Lower leg skin (tissue), 3 donors: ENCODE measurements at regions not wholly inside any gene's neighbourhood (a gene's known extent, or its start where the extent isn't known, plus 50 kb on each side); places are given as distances from the start of the nearest gene placed in this dataset.

Experiments
- POLR2A ChIP-seq, 2 donors: fragments of 450-650 bp; IDR thresholded peaks; one replicate each; pipeline ENCODE4 v1.6.1; 2016 to 2017; ENCODE audit warnings: antibody characterized with exemption in 2 of 2, mild to moderate bottlenecking in 1 of 2, moderate library complexity in 1 of 2
- TF ChIP-seq, protein P1 (sequence below), 3 donors: fragments of 450-650 bp; IDR thresholded peaks; one replicate each; pipeline ENCODE4 v1.5.1; 2016; ENCODE audit warnings: antibody characterized with exemption in 3 of 3, mild to moderate bottlenecking in 3 of 3, moderate library complexity in 2 of 3

DNA sequence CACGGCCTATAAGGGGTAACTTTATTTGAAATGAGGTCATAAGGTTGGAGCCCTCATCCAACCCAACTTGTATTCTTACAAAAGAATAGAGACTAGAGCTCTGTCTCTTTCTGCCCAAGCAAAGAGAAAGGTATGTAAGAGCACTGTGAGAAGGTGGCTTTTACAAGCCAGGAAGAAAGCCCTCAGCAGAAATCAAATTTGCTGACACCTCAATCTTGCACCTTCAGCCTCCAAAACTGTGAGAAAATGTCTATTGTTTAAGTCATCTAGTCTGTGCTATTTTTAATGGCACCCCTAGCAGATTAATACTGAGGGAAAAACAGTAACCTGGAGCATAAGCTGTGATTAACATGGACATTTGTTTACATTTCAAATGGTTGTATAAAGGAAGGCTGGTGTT lies 860.7 kb downstream of the PCDH7 start:
- no peak for TF ChIP-seq POLR2A (IDR thresholded peaks at IDR 0.05)
- TF ChIP-seq, protein P1, sequence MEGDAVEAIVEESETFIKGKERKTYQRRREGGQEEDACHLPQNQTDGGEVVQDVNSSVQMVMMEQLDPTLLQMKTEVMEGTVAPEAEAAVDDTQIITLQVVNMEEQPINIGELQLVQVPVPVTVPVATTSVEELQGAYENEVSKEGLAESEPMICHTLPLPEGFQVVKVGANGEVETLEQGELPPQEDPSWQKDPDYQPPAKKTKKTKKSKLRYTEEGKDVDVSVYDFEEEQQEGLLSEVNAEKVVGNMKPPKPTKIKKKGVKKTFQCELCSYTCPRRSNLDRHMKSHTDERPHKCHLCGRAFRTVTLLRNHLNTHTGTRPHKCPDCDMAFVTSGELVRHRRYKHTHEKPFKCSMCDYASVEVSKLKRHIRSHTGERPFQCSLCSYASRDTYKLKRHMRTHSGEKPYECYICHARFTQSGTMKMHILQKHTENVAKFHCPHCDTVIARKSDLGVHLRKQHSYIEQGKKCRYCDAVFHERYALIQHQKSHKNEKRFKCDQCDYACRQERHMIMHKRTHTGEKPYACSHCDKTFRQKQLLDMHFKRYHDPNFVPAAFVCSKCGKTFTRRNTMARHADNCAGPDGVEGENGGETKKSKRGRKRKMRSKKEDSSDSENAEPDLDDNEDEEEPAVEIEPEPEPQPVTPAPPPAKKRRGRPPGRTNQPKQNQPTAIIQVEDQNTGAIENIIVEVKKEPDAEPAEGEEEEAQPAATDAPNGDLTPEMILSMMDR (IDR thresholded peaks at IDR 0.05): no peak
